GM23338 (cell line): ENCODE measurements at regions not wholly inside any gene's neighbourhood (a gene's known extent, or its start where the extent isn't known, plus 50 kb on each side); places are given as distances from the start of the nearest gene placed in this dataset.

Source experiments
- CREB1 ChIP-seq: fragments of 250-450 bp; sonication (Bioruptor Pico); IDR thresholded peaks from 2 replicates; pipeline ENCODE4 v1.5.0; 2020; ENCODE audit warnings: low read depth, mild to moderate bottlenecking, moderate library complexity
- ETS1 ChIP-seq: IDR thresholded peaks from 2 replicates; pipeline ENCODE4 v1.6.1; 2016; ENCODE audit warnings: antibody characterized with exemption
- EZH2 ChIP-seq: fragments of 200-600 bp; sonication (generic); IDR thresholded peaks from one replicate; pipeline ENCODE4 v1.8.0; 2017; ENCODE audit warnings: antibody characterized with exemption, mild to moderate bottlenecking, low read depth; ENCODE audit not compliant: unreplicated experiment
- EZH2phosphoT487 ChIP-seq: fragments of 200-600 bp; sonication (generic); IDR thresholded peaks from one replicate; pipeline ENCODE4 v1.8.1; 2018; ENCODE audit warnings: antibody characterized with exemption; ENCODE audit not compliant: unreplicated experiment
- JUNB ChIP-seq: IDR thresholded peaks from one replicate; pipeline ENCODE4 v1.6.1; 2016; ENCODE audit warnings: antibody characterized with exemption; ENCODE audit not compliant: unreplicated experiment
- NANOG ChIP-seq: IDR thresholded peaks from 2 replicates; pipeline ENCODE4 v1.6.1; 2016; ENCODE audit warnings: antibody characterized with exemption, borderline replicate concordance
- POLR2AphosphoS5 ChIP-seq: IDR thresholded peaks from 2 replicates; pipeline ENCODE4 v1.6.1; 2016; ENCODE audit warnings: antibody characterized with exemption, low read depth
- REST ChIP-seq: IDR thresholded peaks from one replicate; pipeline ENCODE4 v1.6.1; 2018; ENCODE audit warnings: antibody characterized with exemption; ENCODE audit not compliant: unreplicated experiment
- STAT1 ChIP-seq: IDR thresholded peaks from one replicate; pipeline ENCODE4 v1.6.1; 2016; ENCODE audit warnings: antibody characterized with exemption; ENCODE audit not compliant: unreplicated experiment
- ZNF114 ChIP-seq: fragments of 250-450 bp; sonication (Bioruptor Pico); IDR thresholded peaks from 2 replicates; pipeline ENCODE4 v1.5.0; 2020; ENCODE audit warnings: mild to moderate bottlenecking, moderate library complexity
- ZNF331 ChIP-seq: fragments of 250-450 bp; sonication (Bioruptor Pico); IDR thresholded peaks from 2 replicates; pipeline ENCODE4 v1.5.0; 2020; ENCODE audit warnings: low read depth, mild to moderate bottlenecking, moderate library complexity
- TF ChIP-seq, protein P1 (sequence below), 2 experiments: fragments of 200-600 bp in 1 of 2; sonication (generic) in 1 of 2; conservative IDR thresholded peaks; 2 replicates each; pipeline versions ENCODE4 v1.5.1 to v1.6.1; 2016 to 2017; ENCODE audit warnings: antibody characterized with exemption in 2 of 2, low read depth in 2 of 2, mild to moderate bottlenecking in 2 of 2, moderate library complexity in 1 of 2
- TF ChIP-seq, protein P2 (sequence below): fragments of 250-450 bp; sonication (Bioruptor Pico); IDR thresholded peaks from 2 replicates; pipeline ENCODE4 v1.5.0; 2020; ENCODE audit warnings: mild to moderate bottlenecking, moderate library complexity

GRCh38 chr2:215839309-215839708 lies 174.0 kb downstream of the MREG start:
- TF ChIP-seq REST (no peak), POLR2AphosphoS5 (no peak), EZH2 (no peak), CREB1 (no peak), JUNB (no peak), EZH2phosphoT487 (no peak), STAT1 (no peak), ZNF331 (no peak), NANOG (no peak), ETS1 (no peak), ZNF114 (CRISPR knock-in tag) (no peak)
- TF ChIP-seq, protein P1, sequence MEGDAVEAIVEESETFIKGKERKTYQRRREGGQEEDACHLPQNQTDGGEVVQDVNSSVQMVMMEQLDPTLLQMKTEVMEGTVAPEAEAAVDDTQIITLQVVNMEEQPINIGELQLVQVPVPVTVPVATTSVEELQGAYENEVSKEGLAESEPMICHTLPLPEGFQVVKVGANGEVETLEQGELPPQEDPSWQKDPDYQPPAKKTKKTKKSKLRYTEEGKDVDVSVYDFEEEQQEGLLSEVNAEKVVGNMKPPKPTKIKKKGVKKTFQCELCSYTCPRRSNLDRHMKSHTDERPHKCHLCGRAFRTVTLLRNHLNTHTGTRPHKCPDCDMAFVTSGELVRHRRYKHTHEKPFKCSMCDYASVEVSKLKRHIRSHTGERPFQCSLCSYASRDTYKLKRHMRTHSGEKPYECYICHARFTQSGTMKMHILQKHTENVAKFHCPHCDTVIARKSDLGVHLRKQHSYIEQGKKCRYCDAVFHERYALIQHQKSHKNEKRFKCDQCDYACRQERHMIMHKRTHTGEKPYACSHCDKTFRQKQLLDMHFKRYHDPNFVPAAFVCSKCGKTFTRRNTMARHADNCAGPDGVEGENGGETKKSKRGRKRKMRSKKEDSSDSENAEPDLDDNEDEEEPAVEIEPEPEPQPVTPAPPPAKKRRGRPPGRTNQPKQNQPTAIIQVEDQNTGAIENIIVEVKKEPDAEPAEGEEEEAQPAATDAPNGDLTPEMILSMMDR (conservative IDR thresholded peaks at IDR 0.05; ENCODE audit: low read depth in 2 of 2): no peak
- TF ChIP-seq, protein P2, sequence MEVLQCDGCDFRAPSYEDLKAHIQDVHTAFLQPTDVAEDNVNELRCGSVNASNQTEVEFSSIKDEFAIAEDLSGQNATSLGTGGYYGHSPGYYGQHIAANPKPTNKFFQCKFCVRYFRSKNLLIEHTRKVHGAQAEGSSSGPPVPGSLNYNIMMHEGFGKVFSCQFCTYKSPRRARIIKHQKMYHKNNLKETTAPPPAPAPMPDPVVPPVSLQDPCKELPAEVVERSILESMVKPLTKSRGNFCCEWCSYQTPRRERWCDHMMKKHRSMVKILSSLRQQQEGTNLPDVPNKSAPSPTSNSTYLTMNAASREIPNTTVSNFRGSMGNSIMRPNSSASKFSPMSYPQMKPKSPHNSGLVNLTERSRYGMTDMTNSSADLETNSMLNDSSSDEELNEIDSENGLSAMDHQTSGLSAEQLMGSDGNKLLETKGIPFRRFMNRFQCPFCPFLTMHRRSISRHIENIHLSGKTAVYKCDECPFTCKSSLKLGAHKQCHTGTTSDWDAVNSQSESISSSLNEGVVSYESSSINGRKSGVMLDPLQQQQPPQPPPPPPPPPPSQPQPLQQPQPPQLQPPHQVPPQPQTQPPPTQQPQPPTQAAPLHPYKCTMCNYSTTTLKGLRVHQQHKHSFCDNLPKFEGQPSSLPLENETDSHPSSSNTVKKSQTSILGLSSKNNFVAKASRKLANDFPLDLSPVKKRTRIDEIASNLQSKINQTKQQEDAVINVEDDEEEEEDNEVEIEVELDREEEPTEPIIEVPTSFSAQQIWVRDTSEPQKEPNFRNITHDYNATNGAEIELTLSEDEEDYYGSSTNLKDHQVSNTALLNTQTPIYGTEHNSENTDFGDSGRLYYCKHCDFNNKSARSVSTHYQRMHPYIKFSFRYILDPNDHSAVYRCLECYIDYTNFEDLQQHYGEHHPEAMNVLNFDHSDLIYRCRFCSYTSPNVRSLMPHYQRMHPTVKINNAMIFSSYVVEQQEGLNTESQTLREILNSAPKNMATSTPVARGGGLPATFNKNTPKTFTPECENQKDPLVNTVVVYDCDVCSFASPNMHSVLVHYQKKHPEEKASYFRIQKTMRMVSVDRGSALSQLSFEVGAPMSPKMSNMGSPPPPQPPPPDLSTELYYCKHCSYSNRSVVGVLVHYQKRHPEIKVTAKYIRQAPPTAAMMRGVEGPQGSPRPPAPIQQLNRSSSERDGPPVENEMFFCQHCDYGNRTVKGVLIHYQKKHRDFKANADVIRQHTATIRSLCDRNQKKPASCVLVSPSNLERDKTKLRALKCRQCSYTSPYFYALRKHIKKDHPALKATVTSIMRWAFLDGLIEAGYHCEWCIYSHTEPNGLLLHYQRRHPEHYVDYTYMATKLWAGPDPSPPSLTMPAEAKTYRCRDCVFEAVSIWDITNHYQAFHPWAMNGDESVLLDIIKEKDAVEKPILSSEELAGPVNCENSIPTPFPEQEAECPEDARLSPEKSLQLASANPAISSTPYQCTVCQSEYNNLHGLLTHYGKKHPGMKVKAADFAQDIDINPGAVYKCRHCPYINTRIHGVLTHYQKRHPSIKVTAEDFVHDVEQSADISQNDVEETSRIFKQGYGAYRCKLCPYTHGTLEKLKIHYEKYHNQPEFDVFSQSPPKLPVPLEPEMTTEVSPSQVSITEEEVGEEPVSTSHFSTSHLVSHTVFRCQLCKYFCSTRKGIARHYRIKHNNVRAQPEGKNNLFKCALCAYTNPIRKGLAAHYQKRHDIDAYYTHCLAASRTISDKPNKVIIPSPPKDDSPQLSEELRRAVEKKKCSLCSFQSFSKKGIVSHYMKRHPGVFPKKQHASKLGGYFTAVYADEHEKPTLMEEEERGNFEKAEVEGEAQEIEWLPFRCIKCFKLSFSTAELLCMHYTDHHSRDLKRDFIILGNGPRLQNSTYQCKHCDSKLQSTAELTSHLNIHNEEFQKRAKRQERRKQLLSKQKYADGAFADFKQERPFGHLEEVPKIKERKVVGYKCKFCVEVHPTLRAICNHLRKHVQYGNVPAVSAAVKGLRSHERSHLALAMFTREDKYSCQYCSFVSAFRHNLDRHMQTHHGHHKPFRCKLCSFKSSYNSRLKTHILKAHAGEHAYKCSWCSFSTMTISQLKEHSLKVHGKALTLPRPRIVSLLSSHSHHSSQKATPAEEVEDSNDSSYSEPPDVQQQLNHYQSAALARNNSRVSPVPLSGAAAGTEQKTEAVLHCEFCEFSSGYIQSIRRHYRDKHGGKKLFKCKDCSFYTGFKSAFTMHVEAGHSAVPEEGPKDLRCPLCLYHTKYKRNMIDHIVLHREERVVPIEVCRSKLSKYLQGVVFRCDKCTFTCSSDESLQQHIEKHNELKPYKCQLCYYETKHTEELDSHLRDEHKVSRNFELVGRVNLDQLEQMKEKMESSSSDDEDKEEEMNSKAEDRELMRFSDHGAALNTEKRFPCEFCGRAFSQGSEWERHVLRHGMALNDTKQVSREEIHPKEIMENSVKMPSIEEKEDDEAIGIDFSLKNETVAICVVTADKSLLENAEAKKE: no peak
